ENCODE measurements at regions not wholly inside any gene's neighbourhood (a gene's known extent, or its start where the extent isn't known, plus 50 kb on each side); places are given as distances from the start of the nearest gene placed in this dataset.

DNA sequence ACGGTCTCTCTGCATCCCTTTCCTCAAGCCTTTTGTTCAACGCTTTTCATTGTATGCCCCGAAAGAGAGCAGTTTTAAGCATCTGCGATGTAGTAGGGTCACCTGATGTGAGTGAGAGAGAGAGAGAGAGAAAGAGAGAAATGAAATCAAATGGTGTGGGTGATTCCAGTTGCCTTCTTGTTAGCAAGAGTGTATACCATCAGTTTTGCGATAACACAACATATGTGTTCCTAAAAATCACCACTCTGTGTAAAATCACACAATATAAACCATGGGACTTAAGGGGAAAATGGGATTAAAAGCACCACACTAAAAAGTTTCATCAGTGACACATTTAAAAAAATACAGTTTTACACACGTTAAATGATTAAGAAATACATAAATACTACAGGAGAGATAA lies 1102.7 kb upstream of the EEF2KMT start:
- Histone ChIP-seq H3K36me3 (no peaks in the 10 kb centered on the region), H3K27me3 (no peaks in the 10 kb centered on the region), H3K4me3 (no peak overlapping the region), H3K4me1 (no peaks in the 10 kb centered on the region), H3K27ac (no peak overlapping the region), H3K9me3 (no peaks in the 10 kb centered on the region)
- WGBS, 2 donors (ENCODE audit: low coverage in 1 of 2), result 84 to 89% methylated on average over 6 of the region's 6 CpGs
- intact Hi-C loops (cut with DNase I; ENCODE audit: low total_unique reads) (no loop called here), in situ Hi-C loops (cut with MboI; ENCODE audit: low pct_ligation_motif_present in 1 of 4, low pct_unique_long_range_greater_than_20kb in 1 of 4, low sequenced_read_pairs in 3 of 4) (no loop called here)
- no peak for DNase-seq
- TF ChIP-seq EP300 (IDR thresholded peaks at IDR 0.05; ENCODE audit: low read depth), result no peak
- TF ChIP-seq CTCF (IDR thresholded peaks at IDR 0.05), result no peak
- no peak for TF ChIP-seq POLR2A (IDR thresholded peaks at IDR 0.05)
- TF ChIP-seq POLR2AphosphoS5 (IDR thresholded peaks at IDR 0.05), result no peak

- 40 to 54% methylated on average over 2 of the region's 2 CpGs for WGBS, 2 donors (ENCODE audit: low coverage in 1 of 2)
- no peak overlapping the region for H3K4me3 ChIP-seq
- intact Hi-C loops (cut with DNase I; ENCODE audit: low total_unique reads) (no loop called here), in situ Hi-C loops (cut with MboI; ENCODE audit: low pct_ligation_motif_present in 1 of 4, low pct_unique_long_range_greater_than_20kb in 1 of 4, low sequenced_read_pairs in 3 of 4) (no loop called here)
- no peaks in the 10 kb centered on the region for H3K27me3 ChIP-seq
- H3K36me3 ChIP-seq, result no peaks in the 10 kb centered on the region
- H3K4me1 ChIP-seq, result no peaks in the 10 kb centered on the region
- no peaks in the 10 kb centered on the region for H3K9me3 ChIP-seq
- DNase-seq, result no peak
- H3K27ac ChIP-seq, result no peak overlapping the region
- TF ChIP-seq CTCF (IDR thresholded peaks at IDR 0.05), result no peak
Observed at GRCh38 chr16:6195966-6196365, 1098.4 kb upstream of the EEF2KMT start.

DNA sequence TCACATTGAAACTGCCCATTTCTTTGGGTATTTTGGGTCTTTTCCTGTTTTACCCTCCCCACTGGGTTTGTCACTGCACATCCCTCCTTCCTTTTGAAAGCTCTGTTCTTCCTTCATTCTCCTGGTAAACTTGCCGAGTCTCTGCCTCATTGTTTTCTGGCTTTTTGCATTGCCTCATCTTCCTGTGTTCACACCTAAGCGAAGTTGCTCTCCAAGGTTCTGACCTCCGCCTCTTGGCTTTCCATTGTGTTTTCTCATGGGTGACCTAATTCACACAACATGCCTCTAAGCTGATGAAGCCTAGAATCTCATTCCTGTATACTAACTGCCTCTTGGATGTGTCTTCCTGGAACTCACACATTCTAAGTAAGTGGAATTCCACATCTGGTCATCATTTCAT lies 1096.1 kb upstream of the EEF2KMT start:
- TF ChIP-seq EP300 (IDR thresholded peaks at IDR 0.05; ENCODE audit: low read depth) (no peak), POLR2A (IDR thresholded peaks at IDR 0.05) (no peak), CTCF (IDR thresholded peaks at IDR 0.05) (no peak), POLR2AphosphoS5 (IDR thresholded peaks at IDR 0.05) (no peak)
- Histone ChIP-seq H3K36me3 (no peaks in the 10 kb centered on the region), H3K9me3 (no peaks in the 10 kb centered on the region), H3K27ac (no peak overlapping the region), H3K4me3 (no peak overlapping the region), H3K4me1 (no peaks in the 10 kb centered on the region), H3K27me3 (no peaks in the 10 kb centered on the region)
- no peak for DNase-seq
- 34 to 58% methylated on average over 3 of the region's 3 CpGs for WGBS, 2 donors (ENCODE audit: low coverage in 1 of 2)
- in situ Hi-C loops (cut with MboI; ENCODE audit: low pct_ligation_motif_present in 1 of 4, low pct_unique_long_range_greater_than_20kb in 1 of 4, low sequenced_read_pairs in 3 of 4) (no loop called here), intact Hi-C loops (cut with DNase I; ENCODE audit: low total_unique reads) (no loop called here)

DNA sequence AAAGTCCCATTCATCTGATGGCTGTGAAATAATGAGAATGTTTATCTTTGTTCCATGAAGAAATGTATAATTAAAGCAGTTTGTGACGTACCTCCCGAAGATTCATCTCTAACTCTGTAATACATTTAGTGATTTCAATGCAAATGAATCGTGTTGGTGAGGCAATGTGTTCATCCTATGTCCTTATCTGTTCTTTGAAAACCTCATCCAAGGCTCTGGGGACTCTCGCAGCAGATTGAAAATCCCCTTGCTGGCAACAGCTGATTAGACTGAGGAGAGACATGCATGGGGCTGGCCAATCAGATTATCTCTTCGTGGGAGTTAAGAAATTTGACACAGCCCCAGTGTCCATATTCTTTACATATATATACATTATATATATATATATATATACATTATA lies 1095.4 kb upstream of the EEF2KMT start:
- TF ChIP-seq POLR2AphosphoS5 (IDR thresholded peaks at IDR 0.05), result no peak
- TF ChIP-seq POLR2A (IDR thresholded peaks at IDR 0.05), result no peak
- TF ChIP-seq CTCF (IDR thresholded peaks at IDR 0.05), result no peak
- TF ChIP-seq EP300 (IDR thresholded peaks at IDR 0.05; ENCODE audit: low read depth), result no peak
- in situ Hi-C loops (cut with MboI; ENCODE audit: low pct_ligation_motif_present in 1 of 4, low pct_unique_long_range_greater_than_20kb in 1 of 4, low sequenced_read_pairs in 3 of 4), result no loop called here
- DNase-seq, result no peak
- WGBS, 2 donors (ENCODE audit: low coverage in 1 of 2), result 75 to 78% methylated on average over 3 to 5 of the region's 5 CpGs
- no peaks in the 10 kb centered on the region for H3K36me3 ChIP-seq
- H3K9me3 ChIP-seq, result no peaks in the 10 kb centered on the region
- H3K27ac ChIP-seq, result no peak overlapping the region
- no peaks in the 10 kb centered on the region for H3K27me3 ChIP-seq
- H3K4me3 ChIP-seq, result no peak overlapping the region
- intact Hi-C loops (cut with DNase I; ENCODE audit: low total_unique reads), result no loop called here
- H3K4me1 ChIP-seq, result no peaks in the 10 kb centered on the region

All from transverse colon (tissue), 4 donors.